HS-5 (cell line): ENCODE measurements at regions not wholly inside any gene's neighbourhood (a gene's known extent, or its start where the extent isn't known, plus 50 kb on each side); places are given as distances from the start of the nearest gene placed in this dataset.
"Not testable (repeated sequence)": the region's sequence is repeated elsewhere in the genome, so short reads cannot be mapped to it uniquely, and the experiment has no call there.

Experiments
- DNase-seq: peaks from one replicate; pipeline ENCODE4 v3.0.0-alpha.2; 2012; ENCODE audit warnings: low read depth

GRCh38 chr3:30469133-30469532, 137.3 kb upstream of the TGFBR2 start:
- DNase-seq = no peak

- no peak for DNase-seq
Measured at GRCh38 chr3:30470496-30470895, 135.9 kb upstream of the TGFBR2 start.

- DNase-seq = no peak
Measured at GRCh38 chr3:30471066-30471465, 135.3 kb upstream of the TGFBR2 start.

- no peak for DNase-seq
Measured at GRCh38 chr3:30471796-30472489, 134.5 kb upstream of the TGFBR2 start.

GRCh38 chr3:30473374-30474051, 132.9 kb upstream of the TGFBR2 start:
- DNase-seq = no peak

- DNase-seq = no peak
Measured at GRCh38 chr3:30474371-30474770, 132.0 kb upstream of the TGFBR2 start.

GRCh38 chr3:30475038-30475808, 131.2 kb upstream of the TGFBR2 start:
- no peak for DNase-seq

- no peak for DNase-seq
Measured at GRCh38 chr3:30475809-30476178, 130.6 kb upstream of the TGFBR2 start.

GRCh38 chr3:30476368-30477084, 129.9 kb upstream of the TGFBR2 start:
- no peak for DNase-seq

- no peak for DNase-seq
Measured at GRCh38 chr3:30477149-30477921, 129.1 kb upstream of the TGFBR2 start.

- DNase-seq = not testable (repeated sequence)
Measured at GRCh38 chr3:30479737-30480136, 126.7 kb upstream of the TGFBR2 start.

GRCh38 chr3:30480156-30480555, 126.2 kb upstream of the TGFBR2 start:
- not testable (repeated sequence) for DNase-seq

GRCh38 chr3:30480587-30480986, 125.8 kb upstream of the TGFBR2 start:
- no peak for DNase-seq

GRCh38 chr3:30481241-30481640, 125.2 kb upstream of the TGFBR2 start:
- DNase-seq = no peak

GRCh38 chr3:30484229-30484628, 122.2 kb upstream of the TGFBR2 start:
- DNase-seq = not testable (repeated sequence)

- DNase-seq = no peak
Measured at GRCh38 chr3:30486368-30486767, 120.0 kb upstream of the TGFBR2 start.

GRCh38 chr3:30488070-30488756, 118.2 kb upstream of the TGFBR2 start:
- no peak for DNase-seq

- peak; percentile 38 for DNase-seq
Measured at GRCh38 chr3:30492322-30493192, 113.8 kb upstream of the TGFBR2 start.

- peak; percentile 63 for DNase-seq
Measured at GRCh38 chr3:30493911-30494311, 112.5 kb upstream of the TGFBR2 start.
